ENCODE measurements at regions not wholly inside any gene's neighbourhood (a gene's known extent, or its start where the extent isn't known, plus 50 kb on each side); places are given as distances from the start of the nearest gene placed in this dataset.

DNA sequence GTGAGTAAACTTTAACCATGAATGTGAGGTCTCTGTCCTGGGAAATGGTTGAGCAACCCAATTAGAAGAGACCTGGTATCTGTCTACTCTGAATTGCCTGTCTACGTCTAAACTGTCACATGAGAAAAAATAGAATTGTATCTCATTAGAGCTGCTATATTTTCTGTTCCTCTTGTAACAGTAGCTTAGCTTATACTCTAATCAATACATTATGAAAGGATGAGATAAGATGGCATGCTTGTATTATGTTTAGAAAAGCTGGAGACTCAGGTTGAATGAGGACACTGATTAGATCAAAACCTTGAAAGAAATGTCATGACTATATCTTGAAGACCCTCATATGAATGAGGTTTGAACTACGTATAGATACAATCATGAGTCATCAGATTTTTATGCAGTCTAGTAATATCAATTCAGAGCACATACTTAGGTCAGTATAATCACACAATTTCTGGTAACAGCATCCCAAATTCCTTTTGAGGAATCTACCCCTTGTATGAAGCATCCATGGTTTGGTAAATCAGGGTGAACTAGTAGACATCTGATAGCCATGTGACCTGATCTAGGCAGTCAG, 561.5 kb upstream of the CHORDC1 start:
- CTCF ChIA-PET = no interaction called here

More for the DNA sequence above, 561.5 kb upstream of the CHORDC1 start:
- Histone ChIP-seq H3K27me3 (ENCODE audit: control insufficient read depth in 2 of 2, insufficient read depth in 2 of 2, low read length in 2 of 2) (no peaks in the 10 kb centered on the region), H3K4me1 (ENCODE audit: control insufficient read depth, extremely low read depth, insufficient read depth, low read length) (no peaks in the 10 kb centered on the region), H3K79me2 (ENCODE audit: control insufficient read depth, insufficient read depth, low read length) (no peaks in the 10 kb centered on the region), H3K27ac (ENCODE audit: insufficient read depth, low read depth, low read length) (no peak overlapping the region), H3K9me3 (replicated peaks; ENCODE audit: control insufficient read depth, insufficient read depth, low read length) (no peaks in the 10 kb centered on the region), H3K9me1 (replicated peaks; ENCODE audit: control insufficient read depth, extremely low read depth, insufficient read depth, low read length) (no peaks in the 10 kb centered on the region), H3K4me3 (replicated peaks in 1 of 3; ENCODE audit: insufficient read depth in 1 of 3, low read depth in 1 of 3, low read length in 3 of 3) (no peak overlapping the region), H3K9ac (replicated peaks; ENCODE audit: extremely low read depth, insufficient read depth, low read length) (no peak overlapping the region), H3K4me2 (ENCODE audit: insufficient read depth, low read length) (no peak overlapping the region), H2AFZ (ENCODE audit: low read depth, low read length) (no peak overlapping the region), H3K36me3 (ENCODE audit: control insufficient read depth in 2 of 2, extremely low read depth in 1 of 2, insufficient read depth in 2 of 2, low read length in 2 of 2) (no peaks in the 10 kb centered on the region), H4K20me1 (replicated peaks; ENCODE audit: control insufficient read depth, extremely low read depth, insufficient read depth, low read length) (no peaks in the 10 kb centered on the region)
- BruUV-seq (replicated peaks) = no TSS peak
- FAIRE-seq (no peak), DNase-seq (ENCODE audit: low read depth, low spot score) (no peak)
- dilution Hi-C loops (cut with MboI; ENCODE audit: extremely low pct_ligation_motif_present, low sequenced_read_pairs) (no loop called here), intact Hi-C loops (cut with micrococcal nuclease) (no loop called here)
- POLR2A ChIA-PET = no interaction called here
- TF ChIP-seq GATA2 (IDR thresholded peaks at IDR 0.05; ENCODE audit: insufficient read depth, insufficient read length, low read depth, low read length) (no peak), POLR2AphosphoS5 (IDR thresholded peaks at IDR 0.05; ENCODE audit: insufficient read depth, low read depth, low read length) (no peak), POLR2A (IDR thresholded peaks at IDR 0.05; ENCODE audit: low read depth, low read length) (no peak), MYC (IDR thresholded peaks at IDR 0.05; ENCODE audit: low read depth, low read length) (no peak), JUN (IDR thresholded peaks at IDR 0.05; ENCODE audit: borderline replicate concordance, insufficient read depth, insufficient read length, low read depth) (no peak), EZH2 (IDR thresholded peaks at IDR 0.05; ENCODE audit: borderline replicate concordance, low read depth, low read length, severe bottlenecking) (no peak), FOS (IDR thresholded peaks at IDR 0.05; ENCODE audit: borderline replicate concordance, insufficient read depth, low read length) (no peak)
- TF ChIP-seq, protein P1, sequence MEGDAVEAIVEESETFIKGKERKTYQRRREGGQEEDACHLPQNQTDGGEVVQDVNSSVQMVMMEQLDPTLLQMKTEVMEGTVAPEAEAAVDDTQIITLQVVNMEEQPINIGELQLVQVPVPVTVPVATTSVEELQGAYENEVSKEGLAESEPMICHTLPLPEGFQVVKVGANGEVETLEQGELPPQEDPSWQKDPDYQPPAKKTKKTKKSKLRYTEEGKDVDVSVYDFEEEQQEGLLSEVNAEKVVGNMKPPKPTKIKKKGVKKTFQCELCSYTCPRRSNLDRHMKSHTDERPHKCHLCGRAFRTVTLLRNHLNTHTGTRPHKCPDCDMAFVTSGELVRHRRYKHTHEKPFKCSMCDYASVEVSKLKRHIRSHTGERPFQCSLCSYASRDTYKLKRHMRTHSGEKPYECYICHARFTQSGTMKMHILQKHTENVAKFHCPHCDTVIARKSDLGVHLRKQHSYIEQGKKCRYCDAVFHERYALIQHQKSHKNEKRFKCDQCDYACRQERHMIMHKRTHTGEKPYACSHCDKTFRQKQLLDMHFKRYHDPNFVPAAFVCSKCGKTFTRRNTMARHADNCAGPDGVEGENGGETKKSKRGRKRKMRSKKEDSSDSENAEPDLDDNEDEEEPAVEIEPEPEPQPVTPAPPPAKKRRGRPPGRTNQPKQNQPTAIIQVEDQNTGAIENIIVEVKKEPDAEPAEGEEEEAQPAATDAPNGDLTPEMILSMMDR (IDR thresholded peaks at IDR 0.05; ENCODE audit: extremely low read depth in 1 of 2, insufficient read depth in 1 of 2, low read depth in 1 of 2, low read length in 2 of 2) = no peak
- TF ChIP-seq, protein P2, sequence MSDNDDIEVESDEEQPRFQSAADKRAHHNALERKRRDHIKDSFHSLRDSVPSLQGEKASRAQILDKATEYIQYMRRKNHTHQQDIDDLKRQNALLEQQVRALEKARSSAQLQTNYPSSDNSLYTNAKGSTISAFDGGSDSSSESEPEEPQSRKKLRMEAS (IDR thresholded peaks at IDR 0.05; ENCODE audit: insufficient read depth, insufficient read length) = no peak

Data from endothelial cell of umbilical vein (primary cell).